Kidney epithelial cell (primary cell): ENCODE measurements at regions not wholly inside any gene's neighbourhood (a gene's known extent, or its start where the extent isn't known, plus 50 kb on each side); places are given as distances from the start of the nearest gene placed in this dataset.

Source experiments
- DNase-seq: peaks from one replicate; pipeline ENCODE4 v3.0.0-alpha.2; 2010; ENCODE audit warnings: low read depth
- H3K27me3 ChIP-seq: 2 replicates; pipeline ENCODE4 v1.6.0; 2011; ENCODE audit warnings: low read length; ENCODE audit not compliant: control insufficient read depth, insufficient read depth
- H3K36me3 ChIP-seq: 2 replicates; pipeline ENCODE4 v1.5.1; 2011; ENCODE audit warnings: low read length; ENCODE audit not compliant: control insufficient read depth, insufficient read depth
- H3K4me3 ChIP-seq: 2 replicates; pipeline ENCODE4 v1.5.1; 2011; ENCODE audit warnings: low read depth, mild to moderate bottlenecking, control low read depth, low read length
- TF ChIP-seq, protein P1 (sequence below): IDR thresholded peaks from 2 replicates; pipeline ENCODE4 v1.5.1; 2011; ENCODE audit warnings: mild to moderate bottlenecking, moderate library complexity, low read length, control low read depth, inconsistent platforms; ENCODE audit not compliant: insufficient read depth, poor library complexity, severe bottlenecking

DNA sequence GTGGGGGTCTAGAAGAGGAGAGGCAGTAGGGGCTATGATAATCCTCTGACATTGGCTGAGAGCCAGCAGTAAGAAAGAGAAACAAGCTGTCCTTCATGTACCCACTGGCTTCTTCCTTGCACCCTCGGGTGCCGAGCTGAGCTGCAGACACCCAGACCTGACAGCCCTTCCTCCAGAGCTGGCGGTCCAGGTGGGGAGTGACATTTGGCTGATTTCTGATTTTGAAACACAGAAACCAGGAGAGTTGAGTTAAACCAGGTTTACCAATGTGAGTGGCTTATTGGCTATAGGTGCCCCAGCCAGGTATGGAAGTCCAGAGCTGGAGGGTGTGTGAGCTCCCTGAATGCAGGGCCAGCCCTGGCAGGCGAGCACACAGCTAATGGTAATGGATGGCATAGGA, 59.2 kb downstream of the GADD45G start:
- Histone ChIP-seq H3K27me3 (peaks cover 17% of the 10 kb centered on the region), H3K4me3 (no peak overlapping the region), H3K36me3 (no peaks in the 10 kb centered on the region)
- TF ChIP-seq, protein P1, sequence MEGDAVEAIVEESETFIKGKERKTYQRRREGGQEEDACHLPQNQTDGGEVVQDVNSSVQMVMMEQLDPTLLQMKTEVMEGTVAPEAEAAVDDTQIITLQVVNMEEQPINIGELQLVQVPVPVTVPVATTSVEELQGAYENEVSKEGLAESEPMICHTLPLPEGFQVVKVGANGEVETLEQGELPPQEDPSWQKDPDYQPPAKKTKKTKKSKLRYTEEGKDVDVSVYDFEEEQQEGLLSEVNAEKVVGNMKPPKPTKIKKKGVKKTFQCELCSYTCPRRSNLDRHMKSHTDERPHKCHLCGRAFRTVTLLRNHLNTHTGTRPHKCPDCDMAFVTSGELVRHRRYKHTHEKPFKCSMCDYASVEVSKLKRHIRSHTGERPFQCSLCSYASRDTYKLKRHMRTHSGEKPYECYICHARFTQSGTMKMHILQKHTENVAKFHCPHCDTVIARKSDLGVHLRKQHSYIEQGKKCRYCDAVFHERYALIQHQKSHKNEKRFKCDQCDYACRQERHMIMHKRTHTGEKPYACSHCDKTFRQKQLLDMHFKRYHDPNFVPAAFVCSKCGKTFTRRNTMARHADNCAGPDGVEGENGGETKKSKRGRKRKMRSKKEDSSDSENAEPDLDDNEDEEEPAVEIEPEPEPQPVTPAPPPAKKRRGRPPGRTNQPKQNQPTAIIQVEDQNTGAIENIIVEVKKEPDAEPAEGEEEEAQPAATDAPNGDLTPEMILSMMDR, result no peak
- no peak for DNase-seq

DNA sequence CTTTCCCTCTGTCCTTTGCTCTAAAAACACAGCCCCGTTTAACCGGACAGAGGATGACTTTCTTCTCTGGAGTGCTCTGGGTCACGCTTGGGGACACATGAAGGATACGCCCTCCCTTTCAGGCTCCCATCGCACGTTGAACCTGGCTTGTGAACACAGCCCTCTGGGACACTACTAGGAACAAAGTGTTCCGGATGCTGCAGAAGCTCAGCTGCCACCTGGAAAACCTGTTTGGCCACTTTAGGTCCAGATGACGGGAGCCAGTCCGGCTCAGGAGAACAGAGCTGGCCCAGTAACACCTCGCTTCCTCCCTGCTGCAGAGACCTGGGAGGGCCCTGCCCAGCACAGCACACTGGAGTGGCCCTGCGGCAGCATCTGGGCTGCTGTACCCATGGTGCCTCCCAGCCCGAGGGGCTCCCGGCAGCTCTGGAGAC, 60.1 kb downstream of the GADD45G start:
- no peak for DNase-seq

DNA sequence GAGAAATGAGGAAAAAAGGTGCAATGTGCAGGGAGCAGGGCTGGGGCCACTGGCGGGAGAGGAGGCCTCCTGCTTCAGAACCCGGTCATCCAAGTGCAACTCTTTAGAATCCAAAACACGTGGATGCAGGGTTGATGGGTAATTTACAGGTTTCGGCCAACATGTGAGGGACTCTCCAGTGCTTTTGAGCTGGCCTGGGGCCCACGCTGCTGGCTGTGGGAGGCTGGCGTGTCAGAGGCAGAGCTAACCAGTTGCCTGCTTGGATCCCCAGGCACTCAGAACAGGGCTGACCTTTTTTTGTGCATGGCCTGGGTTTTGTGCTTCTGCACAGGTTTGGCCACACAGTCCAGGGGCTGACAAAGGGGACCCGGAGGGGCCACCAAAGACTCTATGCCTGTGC, 61.6 kb downstream of the GADD45G start:
- peaks cover 12% of the 10 kb centered on the region for H3K27me3 ChIP-seq
- DNase-seq, result no peak
- TF ChIP-seq, protein P1, result no peak
- H3K36me3 ChIP-seq, result no peaks in the 10 kb centered on the region
- H3K4me3 ChIP-seq, result no peak overlapping the region

More for the DNA sequence above, 60.1 kb downstream of the GADD45G start:
- TF ChIP-seq, protein P1, result no peak
- Histone ChIP-seq H3K27me3 (peaks cover 12% of the 10 kb centered on the region), H3K4me3 (no peak overlapping the region), H3K36me3 (no peaks in the 10 kb centered on the region)

DNA sequence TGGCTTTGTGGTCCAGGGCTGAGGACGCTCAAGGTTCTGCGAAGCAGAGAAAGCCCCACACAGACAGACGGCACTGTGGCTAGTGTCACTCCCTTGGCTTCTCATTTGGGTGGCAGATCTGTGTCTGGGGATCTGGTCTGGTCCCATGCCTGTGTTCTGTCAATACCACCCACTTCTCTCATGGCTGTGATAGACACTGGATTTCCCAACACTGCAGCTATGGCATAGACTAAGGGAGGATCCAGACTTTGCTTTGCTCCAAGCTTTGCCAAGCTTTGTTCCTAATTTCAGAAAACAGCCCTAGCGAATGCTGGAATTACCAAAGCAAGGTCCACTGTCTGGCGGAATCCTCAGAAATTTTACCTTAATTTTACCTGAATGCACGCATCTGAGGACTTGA, 62.1 kb downstream of the GADD45G start:
- no peak for DNase-seq
- peaks cover 12% of the 10 kb centered on the region for H3K27me3 ChIP-seq
- TF ChIP-seq, protein P1, result no peak
- no peaks in the 10 kb centered on the region for H3K36me3 ChIP-seq
- H3K4me3 ChIP-seq, result no peak overlapping the region

DNA sequence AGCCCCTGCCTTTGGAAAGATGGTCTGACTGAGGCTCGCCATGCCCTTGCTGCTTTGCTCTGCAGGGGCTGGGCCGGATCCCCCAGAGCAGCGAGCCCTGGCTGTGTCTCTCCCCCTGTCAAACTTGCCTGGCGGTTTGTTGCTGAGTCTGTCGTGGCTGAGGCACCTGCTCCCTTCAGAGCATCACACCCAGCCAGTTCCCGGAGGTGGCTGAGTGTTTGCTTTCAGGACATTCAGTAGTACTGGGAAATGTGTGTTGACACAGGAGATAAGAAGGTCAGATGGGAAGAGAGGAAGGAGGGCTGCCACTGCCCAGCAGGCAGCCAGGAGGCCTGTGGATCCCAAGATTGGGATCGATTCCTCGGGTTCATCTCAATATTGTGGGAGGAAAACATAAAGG, 62.9 kb downstream of the GADD45G start:
- Histone ChIP-seq H3K36me3 (no peaks in the 10 kb centered on the region), H3K27me3 (peaks cover 12% of the 10 kb centered on the region), H3K4me3 (no peak overlapping the region)
- no peak for DNase-seq
- TF ChIP-seq, protein P1, result no peak

DNA sequence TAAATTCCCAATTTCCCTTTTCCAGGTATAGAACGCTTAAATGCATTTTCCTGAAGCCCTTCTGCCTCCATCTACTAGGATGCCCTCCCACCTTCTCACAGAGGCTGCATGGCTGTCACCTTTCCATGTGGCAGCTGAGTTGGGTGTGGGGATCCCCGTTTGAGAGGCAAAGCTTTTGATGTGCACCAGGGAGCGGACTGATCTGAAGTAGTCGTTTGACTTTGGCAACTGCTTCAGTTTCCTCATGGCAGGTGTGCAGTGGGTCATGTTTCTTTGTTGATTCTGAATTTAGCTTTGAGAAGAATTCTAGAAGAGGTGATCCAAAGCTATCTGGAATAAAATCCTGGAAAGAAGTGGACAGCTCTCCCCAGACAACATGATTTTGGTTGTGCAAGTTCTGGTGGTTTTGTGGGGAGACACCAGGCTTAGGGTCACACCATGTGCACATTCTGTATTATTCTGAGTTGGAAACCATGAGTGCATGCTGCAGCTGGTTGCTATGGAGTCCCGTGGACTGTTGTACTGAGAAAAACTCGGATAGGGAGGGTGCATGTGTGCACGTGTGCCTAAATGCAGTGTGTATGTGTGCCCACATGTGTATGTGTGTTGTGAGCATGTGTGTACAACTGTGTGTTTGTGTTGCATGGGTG, 63.5 kb downstream of the GADD45G start:
- Histone ChIP-seq H3K4me3 (no peak overlapping the region), H3K36me3 (no peaks in the 10 kb centered on the region), H3K27me3 (peaks cover 12% of the 10 kb centered on the region)
- TF ChIP-seq, protein P1, result no peak
- no peak for DNase-seq
